ENCODE measurements at regions not wholly inside any gene's neighbourhood (a gene's known extent, or its start where the extent isn't known, plus 50 kb on each side); places are given as distances from the start of the nearest gene placed in this dataset.
A peak's percentile ranks its signal among the peaks of the same experiment; 100 is the strongest.
"Not testable (repeated sequence)": the region's sequence is repeated elsewhere in the genome, so short reads cannot be mapped to it uniquely, and the experiment has no call there.

GRCh38 chr6:74070091-74070490, 374.1 kb downstream of the CD109 start:
- no peak for DNase-seq

- DNase-seq = peak; percentile 58
Measured at GRCh38 chr6:74069089-74069581, 373.1 kb downstream of the CD109 start.

DNA sequence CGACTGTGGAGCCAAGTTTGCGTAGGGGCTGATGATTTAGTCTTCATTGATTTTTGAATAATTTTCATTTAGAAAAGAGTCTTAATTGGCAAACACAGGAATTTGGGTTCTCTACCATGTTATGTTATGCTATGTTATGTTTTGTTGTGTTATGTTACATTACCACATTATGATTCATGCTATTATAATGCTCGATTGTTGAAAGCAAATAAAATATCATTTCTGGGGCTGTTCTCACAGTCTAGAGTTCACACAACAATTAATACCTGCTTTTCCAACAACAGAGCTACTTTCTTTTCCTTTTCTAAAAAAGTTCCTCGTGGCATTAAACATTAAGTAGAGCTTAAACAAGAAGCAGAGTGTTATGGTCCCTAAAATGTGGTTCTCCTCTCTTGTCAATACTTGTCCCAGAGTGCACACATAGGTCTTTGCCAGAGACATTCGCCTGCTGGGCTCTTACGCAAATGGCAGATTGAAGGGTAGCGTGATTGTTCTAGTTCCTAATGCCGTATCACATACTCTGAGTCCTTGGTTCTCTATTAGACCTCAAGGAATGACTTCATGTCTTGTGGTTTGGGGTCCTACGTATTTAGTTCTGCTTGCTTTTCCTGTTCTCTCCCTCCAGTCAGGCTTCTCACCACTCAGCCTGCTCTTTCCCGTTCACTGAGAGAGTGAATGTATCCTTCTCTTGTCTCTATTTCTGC, 370.3 kb downstream of the CD109 start:
- no peak for DNase-seq

- DNase-seq = no peak
Measured at GRCh38 chr6:74065705-74066104, 369.7 kb downstream of the CD109 start.

GRCh38 chr6:74063391-74063790, 367.4 kb downstream of the CD109 start:
- no peak for DNase-seq

GRCh38 chr6:74061201-74061600, 365.2 kb downstream of the CD109 start:
- no peak for DNase-seq

DNA sequence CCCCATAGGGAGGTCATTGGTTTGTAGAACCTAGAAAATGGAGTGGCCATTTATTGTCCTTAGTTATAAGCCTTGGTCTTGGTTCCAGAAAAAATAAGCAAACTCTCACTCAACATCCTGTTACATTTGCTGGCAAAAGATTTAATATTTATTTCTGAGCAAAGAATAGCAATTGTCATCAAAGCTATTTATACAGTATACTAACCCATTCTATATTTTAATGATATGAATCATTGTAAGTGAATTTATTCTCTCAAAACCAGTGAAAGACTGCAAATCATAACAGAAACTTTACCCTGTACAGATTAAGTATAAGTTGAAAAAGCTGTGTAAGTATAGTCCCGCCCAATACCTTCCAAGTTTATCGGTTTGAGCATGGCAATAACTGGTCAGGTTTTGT, 364.4 kb downstream of the CD109 start:
- no peak for DNase-seq

- DNase-seq = no peak
Measured at GRCh38 chr6:74058606-74059005, 362.6 kb downstream of the CD109 start.

DNA sequence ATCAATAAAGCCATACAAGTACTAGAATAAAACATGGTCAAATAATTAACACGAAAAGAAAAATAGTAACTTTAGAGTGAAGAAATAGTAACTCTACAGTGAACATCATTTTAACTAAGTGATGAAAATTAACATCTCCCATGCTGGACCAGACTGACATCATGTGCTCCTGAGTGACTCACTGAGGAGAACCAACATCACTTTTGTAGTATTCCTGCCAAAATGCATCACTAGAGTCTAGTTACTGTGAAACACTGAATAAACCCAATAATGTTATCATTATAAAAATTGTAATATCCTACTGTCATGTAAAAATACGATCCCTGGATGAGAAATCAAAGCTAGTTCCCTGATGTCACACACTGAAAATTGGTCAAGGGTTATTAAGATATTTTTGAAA, 361.3 kb downstream of the CD109 start:
- no peak for DNase-seq

DNA sequence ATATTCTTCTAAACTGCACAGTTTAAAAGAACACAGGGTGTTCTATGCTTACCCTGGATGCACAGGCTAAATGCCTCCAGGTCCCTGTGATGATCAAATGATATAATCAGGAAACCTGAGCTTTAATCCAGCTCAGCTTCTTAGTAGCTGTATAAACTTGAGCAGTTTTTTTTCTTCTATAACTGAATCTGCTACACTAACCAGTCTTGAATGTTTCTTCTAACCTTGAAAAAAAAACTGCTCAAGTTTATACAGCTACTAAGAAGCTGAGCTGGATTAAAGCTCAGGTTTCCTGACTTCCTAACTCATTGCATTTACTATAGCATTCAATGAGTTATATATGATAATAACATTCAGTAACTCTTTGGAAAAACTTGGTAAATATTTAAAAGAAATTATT, 358.2 kb downstream of the CD109 start:
- no peak for DNase-seq

- no peak for DNase-seq
Measured at GRCh38 chr6:74050921-74051320, 354.9 kb downstream of the CD109 start.

DNA sequence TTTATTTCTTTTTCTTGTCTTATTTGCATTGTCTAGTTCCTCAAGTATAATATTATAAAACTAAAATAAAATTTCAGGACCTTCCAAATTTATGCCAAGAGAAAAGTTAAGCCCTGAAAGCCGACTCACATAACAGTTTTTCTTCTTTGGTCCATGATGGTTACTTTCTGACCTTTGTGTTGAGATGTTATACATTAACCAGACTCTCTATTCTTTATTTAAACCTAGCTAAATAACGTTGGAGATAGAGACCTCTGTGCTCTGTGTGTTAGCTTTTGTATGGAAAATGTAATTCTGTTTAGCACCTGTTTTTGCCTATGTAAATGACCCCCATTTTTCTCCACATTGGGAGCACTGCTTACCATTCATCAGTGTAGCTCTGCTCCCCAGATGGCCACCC, 352.4 kb downstream of the CD109 start:
- DNase-seq = no peak

GRCh38 chr6:74044417-74045096, 348.6 kb downstream of the CD109 start:
- DNase-seq = no peak

DNA sequence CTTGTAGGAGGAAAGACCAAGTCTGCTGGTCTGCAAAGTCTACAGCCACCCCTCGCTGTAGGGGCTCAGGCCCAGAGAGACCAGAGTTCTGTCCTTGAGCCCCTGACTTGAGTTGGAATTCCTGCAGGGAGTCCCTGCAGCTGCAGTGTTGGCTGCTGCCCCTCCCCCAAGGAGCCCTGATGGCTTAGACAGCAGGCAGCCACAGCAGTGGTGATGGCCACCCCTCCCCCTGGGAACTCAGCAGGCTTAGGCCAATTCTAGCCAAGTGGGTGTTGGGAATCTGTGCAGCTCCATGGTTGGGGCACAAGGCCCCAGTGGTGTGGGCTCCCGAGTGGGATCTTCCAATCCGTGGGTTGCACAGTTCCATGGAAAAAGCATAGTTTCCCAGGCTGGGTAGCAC, 345.4 kb downstream of the CD109 start:
- DNase-seq = no peak

DNA sequence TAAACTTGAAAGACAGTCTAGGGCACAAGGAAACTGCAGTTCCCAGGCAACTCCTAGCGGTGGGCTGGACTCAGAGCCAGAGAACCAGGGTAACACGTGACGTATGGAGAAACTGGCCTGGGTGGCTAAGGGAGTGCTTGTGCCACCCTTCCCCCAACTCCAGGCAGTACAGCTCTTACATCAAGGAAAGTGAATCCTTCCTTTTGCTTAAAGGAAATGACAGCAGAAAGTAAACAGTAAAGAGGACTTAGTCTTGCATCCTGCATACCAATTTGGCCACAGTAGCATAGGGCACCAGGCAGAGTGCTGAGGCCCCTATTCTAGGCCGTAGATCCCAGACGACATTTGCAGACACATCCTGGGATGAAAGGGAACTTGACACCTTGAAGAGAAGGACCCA, 322.8 kb downstream of the CD109 start:
- no peak for DNase-seq

DNA sequence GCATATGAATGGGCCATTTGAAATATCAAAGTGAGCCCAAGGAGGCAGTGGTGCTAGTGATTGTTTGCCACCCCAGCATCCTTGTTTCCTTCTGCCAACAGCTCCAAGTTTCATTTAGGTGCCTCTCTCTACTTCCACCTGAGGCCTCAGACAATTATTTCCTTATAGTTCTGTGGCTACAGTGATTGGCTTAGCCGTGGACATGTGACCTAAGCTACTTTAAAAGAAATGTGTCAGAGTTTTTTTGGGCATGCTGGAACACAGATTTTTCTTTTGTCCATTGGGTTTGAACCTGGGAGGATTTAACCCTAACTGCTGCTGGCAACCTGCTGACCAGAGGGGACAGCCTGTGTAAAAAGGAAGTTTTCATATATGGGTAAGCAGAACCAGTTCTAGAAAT, 319.4 kb downstream of the CD109 start:
- DNase-seq = no peak

DNA sequence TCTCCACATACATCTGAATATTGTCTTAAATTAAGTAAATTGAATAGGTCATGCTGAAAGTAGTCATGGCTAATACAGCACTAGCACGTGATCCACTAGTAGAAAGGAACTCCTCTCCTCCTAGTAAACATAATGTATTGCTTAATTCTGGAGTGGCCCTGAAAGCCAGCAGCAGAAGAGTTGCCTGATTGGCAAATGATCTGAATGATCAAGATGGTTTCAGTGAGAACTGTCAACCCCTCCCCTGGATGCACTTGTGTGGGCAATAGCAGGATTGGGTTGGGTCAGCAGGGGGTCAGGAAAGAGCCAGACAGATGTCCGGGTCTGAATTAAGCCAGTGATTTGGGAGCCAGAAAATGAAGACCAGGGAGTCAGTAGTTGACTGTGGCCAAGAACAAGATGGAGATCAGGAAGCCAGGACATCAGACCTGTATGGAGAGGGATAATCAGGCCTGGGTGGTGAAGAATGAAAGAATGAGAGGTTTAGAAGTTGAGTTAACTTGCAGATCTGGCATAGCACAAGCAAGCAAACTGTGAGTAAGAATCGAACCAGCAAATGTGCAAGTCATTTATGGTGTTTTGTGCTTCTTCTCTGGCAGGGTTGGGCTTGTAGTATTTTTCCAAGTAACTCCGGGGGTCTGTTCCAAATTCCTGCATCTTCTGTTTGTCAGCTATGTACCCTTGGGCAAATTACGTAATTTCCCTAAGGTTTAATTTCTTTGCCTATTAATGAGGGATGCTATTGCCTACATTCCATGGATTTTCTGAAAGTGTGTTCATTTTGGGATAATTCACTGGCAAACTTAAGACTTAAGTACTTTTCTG, 304.9 kb downstream of the CD109 start:
- no peak for DNase-seq

GRCh38 chr6:73990609-73991238, 294.7 kb downstream of the CD109 start:
- DNase-seq = not testable (repeated sequence)

- no peak for DNase-seq
Measured at GRCh38 chr6:73989428-73989827, 293.4 kb downstream of the CD109 start.

- no peak for DNase-seq
Measured at GRCh38 chr6:73985891-73986290, 289.9 kb downstream of the CD109 start.

GRCh38 chr6:73984571-73985210, 288.7 kb downstream of the CD109 start:
- DNase-seq = no peak

DNA sequence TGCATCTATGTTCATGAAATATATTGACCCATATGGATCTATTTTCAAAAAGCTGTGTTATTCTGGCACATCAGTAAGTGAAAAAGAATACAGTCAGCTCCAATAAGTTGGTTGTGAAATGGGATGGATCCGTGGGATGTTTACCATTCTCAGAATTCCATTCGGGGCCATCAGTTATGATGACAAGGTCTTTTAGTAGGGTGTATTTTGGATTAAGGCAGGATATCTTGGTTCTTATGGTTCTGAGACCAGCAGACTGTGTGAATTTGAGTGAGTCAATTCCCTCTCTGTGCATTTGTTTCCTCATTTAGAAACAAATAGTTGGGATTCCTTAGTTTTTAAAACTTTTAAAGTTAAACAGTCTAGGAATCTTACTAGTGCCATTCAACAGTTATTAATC, 287.4 kb downstream of the CD109 start:
- no peak for DNase-seq

- no peak for DNase-seq
Measured at GRCh38 chr6:73980096-73980495, 284.1 kb downstream of the CD109 start.
